Liver (tissue), 8 donors: ENCODE measurements at regions not wholly inside any gene's neighbourhood (a gene's known extent, or its start where the extent isn't known, plus 50 kb on each side); places are given as distances from the start of the nearest gene placed in this dataset.

Experiments used
- DNase-seq: peaks from one replicate; pipeline ENCODE4 v3.0.0-alpha.2; 2017; ENCODE audit warnings: low spot score
- H3K27ac ChIP-seq, 2 donors: one replicate each; pipeline ENCODE4 v1.7.0; 2013; ENCODE audit warnings: inconsistent platforms in 2 of 2, low read length in 2 of 2, control low read depth in 1 of 2, low read depth in 1 of 2, mild to moderate bottlenecking in 1 of 2
- H3K27me3 ChIP-seq, 4 donors: one replicate each; pipeline versions ENCODE4 v1.6.1 to v1.7.0; 2013; ENCODE audit warnings: low read length in 3 of 4, inconsistent platforms in 1 of 4, mild to moderate bottlenecking in 1 of 4, moderate library complexity in 1 of 4; ENCODE audit not compliant: control insufficient read depth in 4 of 4, insufficient read depth in 4 of 4
- H3K36me3 ChIP-seq, 4 donors: one replicate each; pipeline versions ENCODE4 v1.6.1 to v1.7.0; 2013; ENCODE audit warnings: low read length in 3 of 4, mild to moderate bottlenecking in 3 of 4, low read depth in 1 of 4, moderate library complexity in 1 of 4; ENCODE audit not compliant: control insufficient read depth in 4 of 4, insufficient read depth in 3 of 4
- H3K4me1 ChIP-seq, 4 donors: one replicate each; pipeline versions ENCODE4 v1.6.1 to v1.7.0; 2013; ENCODE audit warnings: low read length in 3 of 4, mild to moderate bottlenecking in 3 of 4, moderate library complexity in 1 of 4; ENCODE audit not compliant: control insufficient read depth in 4 of 4, insufficient read depth in 4 of 4
- H3K4me3 ChIP-seq, 3 donors: one replicate each; pipeline versions ENCODE4 v1.6.1 to v1.7.0; 2013; ENCODE audit warnings: low read length in 3 of 3, control low read depth in 1 of 3, low read depth in 1 of 3, mild to moderate bottlenecking in 1 of 3
- H3K9ac ChIP-seq, 2 donors: one replicate each; pipeline ENCODE4 v1.7.0; 2013; ENCODE audit warnings: low read length in 2 of 2, mild to moderate bottlenecking in 2 of 2, moderate library complexity in 2 of 2, control low read depth in 1 of 2, low read depth in 1 of 2
- H3K9me3 ChIP-seq, 4 donors: one replicate each; pipeline versions ENCODE4 v1.6.1 to v1.7.0; 2013; ENCODE audit warnings: low read length in 3 of 4; ENCODE audit not compliant: control insufficient read depth in 4 of 4
- EGR1 ChIP-seq, 2 donors: IDR thresholded peaks; 2 replicates each; pipeline ENCODE4 v1.6.1; 2016 to 2018; ENCODE audit warnings: antibody characterized with exemption in 2 of 2, low read depth in 2 of 2
- FOXA1 ChIP-seq: IDR thresholded peaks from 2 replicates; pipeline ENCODE4 v1.6.1; 2016; ENCODE audit warnings: antibody characterized with exemption
- FOXA2 ChIP-seq: IDR thresholded peaks from 2 replicates; pipeline ENCODE4 v1.6.1; 2016; ENCODE audit warnings: antibody characterized with exemption
- GABPA ChIP-seq, 2 donors: IDR thresholded peaks in 1 of 2; conservative IDR thresholded peaks in 1 of 2; 2 replicates each; pipeline ENCODE4 v1.6.1; 2016; ENCODE audit warnings: antibody characterized with exemption in 2 of 2, mild to moderate bottlenecking in 1 of 2, moderate library complexity in 1 of 2
- HNF4A ChIP-seq, 2 donors: conservative IDR thresholded peaks; 2 replicates each; pipeline ENCODE4 v1.6.1; 2016; ENCODE audit warnings: antibody characterized with exemption in 2 of 2, mild to moderate bottlenecking in 2 of 2
- HNF4G ChIP-seq: IDR thresholded peaks from 2 replicates; pipeline ENCODE4 v1.6.1; 2016; ENCODE audit warnings: antibody characterized with exemption
- RXRA ChIP-seq, 2 donors: IDR thresholded peaks; 2 replicates each; pipeline ENCODE4 v1.6.1; 2017 to 2018; ENCODE audit warnings: antibody characterized with exemption in 2 of 2, mild to moderate bottlenecking in 1 of 2
- SP1 ChIP-seq: IDR thresholded peaks from 2 replicates; pipeline ENCODE4 v1.6.1; 2018; ENCODE audit warnings: antibody characterized with exemption, mild to moderate bottlenecking
- YY1 ChIP-seq: IDR thresholded peaks from 2 replicates; pipeline ENCODE4 v1.6.1; 2016; ENCODE audit warnings: antibody characterized with exemption, mild to moderate bottlenecking
- WGBS: extraction: QIAGEN DNeasy Blood & Tissue Kit; methylation state at CpG from one replicate; pipeline ENCODE4 v1.1.7; 2013; 5-methylcytosine and 5-hydroxymethylcytosine counted together
- TF ChIP-seq, protein P1 (sequence below): fragments of 150-350 bp; IDR thresholded peaks from 2 replicates; pipeline ENCODE4 v1.5.1; 2017; ENCODE audit warnings: improper control_type of control experiment, low read depth, low read length; ENCODE audit not compliant: missing input control
- TF ChIP-seq, protein P2 (sequence below): IDR thresholded peaks from 2 replicates; pipeline ENCODE4 v1.6.1; 2016; ENCODE audit warnings: antibody characterized with exemption, mild to moderate bottlenecking
- TF ChIP-seq, protein P3 (sequence below): IDR thresholded peaks from 2 replicates; pipeline ENCODE4 v1.6.1; 2016; ENCODE audit warnings: antibody characterized with exemption
- donor health status: healthy.
- donor health status: healthy.
- donor health status: healthy.
- donor health status: healthy.
- donor health status: healthy.

DNA sequence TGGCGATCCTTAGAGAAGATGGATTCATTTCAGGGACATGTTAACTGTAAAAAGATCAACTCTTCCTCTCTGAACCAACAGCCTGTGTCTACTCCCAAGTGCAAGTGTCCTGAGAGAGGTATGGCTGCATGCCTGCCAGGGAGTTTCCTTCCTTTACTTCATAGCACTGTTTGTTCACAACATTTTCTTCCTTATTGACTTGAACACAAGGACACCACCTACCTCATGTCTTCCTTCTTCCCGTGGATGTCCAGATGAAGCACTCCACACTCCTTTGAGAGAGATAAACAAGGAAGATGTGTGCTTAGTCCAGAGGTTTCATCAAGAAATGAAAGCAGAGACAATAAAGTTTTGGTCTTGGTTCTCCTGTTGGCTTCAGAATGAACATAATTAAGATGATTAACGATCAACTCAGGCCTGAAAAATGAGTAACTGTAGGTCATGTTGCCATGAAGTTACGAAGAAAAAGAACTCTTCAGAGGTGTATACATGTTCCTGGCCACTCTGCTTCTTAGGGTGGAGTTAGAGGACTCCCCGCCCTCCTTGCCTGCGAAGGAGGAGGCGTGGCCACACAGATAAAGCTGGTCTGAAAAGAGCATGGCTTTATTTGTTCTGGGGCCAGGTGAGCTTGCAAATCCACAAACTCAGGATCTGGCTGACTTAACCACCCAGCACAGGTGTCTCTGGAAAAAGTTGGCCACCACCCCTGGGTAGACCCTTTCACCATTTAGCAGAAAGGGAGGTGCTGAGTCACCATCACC is 155.0 kb upstream of the KCTD1 start:
- H3K9me3 ChIP-seq = no peaks in the 10 kb centered on the region
- H3K9ac ChIP-seq = no peak overlapping the region
- DNase-seq = no peak
- H3K27me3 ChIP-seq = no peaks in the 10 kb centered on the region
- WGBS = 82% methylated on average over 7 of the region's 7 CpGs
- no peaks in the 10 kb centered on the region for H3K4me1 ChIP-seq
- no peak overlapping the region for H3K27ac ChIP-seq
- H3K36me3 ChIP-seq = no peaks in the 10 kb centered on the region
- TF ChIP-seq GABPA (IDR thresholded peaks at IDR 0.05 in 1 of 2, conservative IDR thresholded peaks at IDR 0.05 in 1 of 2) (no peak), FOXA1 (no peak), RXRA (IDR thresholded peaks at IDR 0.05) (no peak), HNF4A (conservative IDR thresholded peaks at IDR 0.05) (no peak), EGR1 (IDR thresholded peaks at IDR 0.05; ENCODE audit: low read depth in 2 of 2) (no peak), SP1 (no peak), HNF4G (no peak), FOXA2 (no peak)
- TF ChIP-seq, protein P1, sequence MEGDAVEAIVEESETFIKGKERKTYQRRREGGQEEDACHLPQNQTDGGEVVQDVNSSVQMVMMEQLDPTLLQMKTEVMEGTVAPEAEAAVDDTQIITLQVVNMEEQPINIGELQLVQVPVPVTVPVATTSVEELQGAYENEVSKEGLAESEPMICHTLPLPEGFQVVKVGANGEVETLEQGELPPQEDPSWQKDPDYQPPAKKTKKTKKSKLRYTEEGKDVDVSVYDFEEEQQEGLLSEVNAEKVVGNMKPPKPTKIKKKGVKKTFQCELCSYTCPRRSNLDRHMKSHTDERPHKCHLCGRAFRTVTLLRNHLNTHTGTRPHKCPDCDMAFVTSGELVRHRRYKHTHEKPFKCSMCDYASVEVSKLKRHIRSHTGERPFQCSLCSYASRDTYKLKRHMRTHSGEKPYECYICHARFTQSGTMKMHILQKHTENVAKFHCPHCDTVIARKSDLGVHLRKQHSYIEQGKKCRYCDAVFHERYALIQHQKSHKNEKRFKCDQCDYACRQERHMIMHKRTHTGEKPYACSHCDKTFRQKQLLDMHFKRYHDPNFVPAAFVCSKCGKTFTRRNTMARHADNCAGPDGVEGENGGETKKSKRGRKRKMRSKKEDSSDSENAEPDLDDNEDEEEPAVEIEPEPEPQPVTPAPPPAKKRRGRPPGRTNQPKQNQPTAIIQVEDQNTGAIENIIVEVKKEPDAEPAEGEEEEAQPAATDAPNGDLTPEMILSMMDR = no peak
- TF ChIP-seq, protein P2, sequence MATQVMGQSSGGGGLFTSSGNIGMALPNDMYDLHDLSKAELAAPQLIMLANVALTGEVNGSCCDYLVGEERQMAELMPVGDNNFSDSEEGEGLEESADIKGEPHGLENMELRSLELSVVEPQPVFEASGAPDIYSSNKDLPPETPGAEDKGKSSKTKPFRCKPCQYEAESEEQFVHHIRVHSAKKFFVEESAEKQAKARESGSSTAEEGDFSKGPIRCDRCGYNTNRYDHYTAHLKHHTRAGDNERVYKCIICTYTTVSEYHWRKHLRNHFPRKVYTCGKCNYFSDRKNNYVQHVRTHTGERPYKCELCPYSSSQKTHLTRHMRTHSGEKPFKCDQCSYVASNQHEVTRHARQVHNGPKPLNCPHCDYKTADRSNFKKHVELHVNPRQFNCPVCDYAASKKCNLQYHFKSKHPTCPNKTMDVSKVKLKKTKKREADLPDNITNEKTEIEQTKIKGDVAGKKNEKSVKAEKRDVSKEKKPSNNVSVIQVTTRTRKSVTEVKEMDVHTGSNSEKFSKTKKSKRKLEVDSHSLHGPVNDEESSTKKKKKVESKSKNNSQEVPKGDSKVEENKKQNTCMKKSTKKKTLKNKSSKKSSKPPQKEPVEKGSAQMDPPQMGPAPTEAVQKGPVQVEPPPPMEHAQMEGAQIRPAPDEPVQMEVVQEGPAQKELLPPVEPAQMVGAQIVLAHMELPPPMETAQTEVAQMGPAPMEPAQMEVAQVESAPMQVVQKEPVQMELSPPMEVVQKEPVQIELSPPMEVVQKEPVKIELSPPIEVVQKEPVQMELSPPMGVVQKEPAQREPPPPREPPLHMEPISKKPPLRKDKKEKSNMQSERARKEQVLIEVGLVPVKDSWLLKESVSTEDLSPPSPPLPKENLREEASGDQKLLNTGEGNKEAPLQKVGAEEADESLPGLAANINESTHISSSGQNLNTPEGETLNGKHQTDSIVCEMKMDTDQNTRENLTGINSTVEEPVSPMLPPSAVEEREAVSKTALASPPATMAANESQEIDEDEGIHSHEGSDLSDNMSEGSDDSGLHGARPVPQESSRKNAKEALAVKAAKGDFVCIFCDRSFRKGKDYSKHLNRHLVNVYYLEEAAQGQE = no peak
- TF ChIP-seq, protein P3, sequence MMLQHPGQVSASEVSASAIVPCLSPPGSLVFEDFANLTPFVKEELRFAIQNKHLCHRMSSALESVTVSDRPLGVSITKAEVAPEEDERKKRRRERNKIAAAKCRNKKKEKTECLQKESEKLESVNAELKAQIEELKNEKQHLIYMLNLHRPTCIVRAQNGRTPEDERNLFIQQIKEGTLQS = no peak
- no peak overlapping the region for H3K4me3 ChIP-seq

DNA sequence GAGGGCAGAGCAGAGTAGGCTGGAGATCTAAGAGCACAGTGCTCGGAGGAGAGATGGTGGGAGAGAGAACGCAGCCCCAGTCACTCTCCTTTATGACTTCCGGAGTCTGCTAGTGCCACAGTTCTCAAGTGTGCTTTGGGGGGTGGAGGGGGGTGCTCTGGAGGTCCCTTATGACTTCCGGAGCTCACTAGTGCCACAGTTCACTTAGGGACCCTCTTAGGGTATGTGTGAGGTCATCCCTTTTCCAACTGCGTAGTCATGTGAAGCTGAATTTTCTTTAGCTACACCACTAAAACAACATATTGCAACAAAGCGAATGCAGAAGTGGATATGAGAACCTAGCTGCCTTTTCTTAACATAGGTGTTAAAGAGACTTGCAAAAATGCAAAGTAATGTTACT is 153.7 kb upstream of the KCTD1 start:
- no peak overlapping the region for H3K4me3 ChIP-seq
- no peak overlapping the region for H3K27ac ChIP-seq
- no peak overlapping the region for H3K9ac ChIP-seq
- no peak for DNase-seq
- 74% methylated on average over 6 of the region's 6 CpGs for WGBS
- H3K36me3 ChIP-seq = no peaks in the 10 kb centered on the region
- H3K4me1 ChIP-seq = no peaks in the 10 kb centered on the region
- H3K9me3 ChIP-seq = no peaks in the 10 kb centered on the region
- TF ChIP-seq YY1 (no peak), EGR1 (IDR thresholded peaks at IDR 0.05; ENCODE audit: low read depth in 2 of 2) (no peak), GABPA (IDR thresholded peaks at IDR 0.05 in 1 of 2, conservative IDR thresholded peaks at IDR 0.05 in 1 of 2) (no peak), FOXA2 (no peak), SP1 (no peak)
- TF ChIP-seq, protein P2 = no peak
- no peaks in the 10 kb centered on the region for H3K27me3 ChIP-seq
